ENCODE measurements at regions not wholly inside any gene's neighbourhood (a gene's known extent, or its start where the extent isn't known, plus 50 kb on each side); places are given as distances from the start of the nearest gene placed in this dataset.
"Not testable (repeated sequence)": the region's sequence is repeated elsewhere in the genome, so short reads cannot be mapped to it uniquely, and the experiment has no call there.

DNA sequence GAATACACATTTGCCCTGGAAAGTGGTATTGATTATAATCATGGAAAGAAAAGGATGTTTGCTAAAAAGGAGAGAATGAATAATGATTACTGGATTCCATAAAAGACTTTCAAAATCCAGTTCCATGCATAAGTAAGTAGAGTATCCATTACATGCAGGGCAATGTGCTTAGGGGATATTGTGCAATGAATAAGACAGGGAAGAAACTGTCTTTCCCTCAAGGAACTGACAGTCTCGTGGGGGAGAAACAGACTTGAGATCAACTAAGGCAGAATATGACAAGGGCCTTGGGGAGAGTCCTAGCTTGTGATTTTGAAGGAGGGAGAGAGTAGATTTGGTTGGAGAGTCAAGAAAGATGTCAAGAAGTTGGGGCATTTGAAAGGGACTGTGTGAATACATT is 130.6 kb downstream of the SPP2 start:
- DNase-seq = no peak

DNA sequence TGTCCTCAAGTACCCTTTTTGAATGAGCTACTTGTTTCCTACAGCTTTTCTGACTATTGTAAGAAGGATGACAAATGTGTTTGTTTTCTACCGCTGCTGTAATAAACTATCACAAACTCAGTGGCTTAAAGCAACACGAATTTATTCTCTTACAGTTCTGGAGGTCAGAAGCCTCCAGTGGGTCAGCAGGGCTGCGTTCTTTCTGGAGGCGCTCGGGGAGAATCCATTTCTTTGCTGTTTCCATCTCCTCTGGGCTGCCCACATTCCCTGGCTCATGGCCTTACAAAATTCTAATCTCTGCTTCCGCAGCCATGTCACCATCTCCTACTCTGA is 128.5 kb downstream of the SPP2 start:
- no peak for DNase-seq

DNA sequence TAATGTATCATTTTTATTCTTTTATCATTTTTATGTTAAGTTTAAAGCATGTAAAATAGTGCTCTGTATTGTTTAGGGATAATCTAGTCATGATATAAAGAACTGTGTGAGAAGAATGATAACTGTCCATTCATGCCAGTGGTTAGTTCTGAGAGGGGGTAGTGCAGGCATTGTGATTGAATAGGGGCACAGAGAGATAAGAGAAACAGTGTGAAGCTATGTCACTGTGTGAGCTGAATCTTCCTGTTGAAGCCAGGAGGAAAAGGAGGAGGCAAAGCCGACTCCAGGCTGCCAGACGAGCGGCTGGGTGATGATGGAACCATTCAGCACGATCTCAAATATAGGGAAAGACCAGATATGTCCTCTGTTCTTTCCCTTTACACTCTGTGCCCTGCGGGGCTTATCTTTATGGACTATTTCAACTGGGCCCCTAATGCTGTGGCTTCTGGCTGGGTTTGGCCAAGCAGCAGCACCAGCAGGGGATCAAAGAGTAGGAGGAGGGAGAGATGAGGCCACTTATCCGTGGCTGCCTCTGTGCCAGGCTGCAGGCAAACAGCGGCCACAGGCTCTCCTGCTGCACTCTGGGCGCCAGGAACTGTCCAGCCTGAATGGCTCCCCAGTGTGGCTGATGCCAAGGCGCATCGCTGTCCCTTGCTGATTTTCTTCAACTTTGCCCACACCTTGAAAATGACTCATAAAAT is 128.0 kb downstream of the SPP2 start:
- no peak for DNase-seq

GRCh38 chr2:234175649-234176048 is 125.1 kb downstream of the SPP2 start:
- DNase-seq = no peak

DNA sequence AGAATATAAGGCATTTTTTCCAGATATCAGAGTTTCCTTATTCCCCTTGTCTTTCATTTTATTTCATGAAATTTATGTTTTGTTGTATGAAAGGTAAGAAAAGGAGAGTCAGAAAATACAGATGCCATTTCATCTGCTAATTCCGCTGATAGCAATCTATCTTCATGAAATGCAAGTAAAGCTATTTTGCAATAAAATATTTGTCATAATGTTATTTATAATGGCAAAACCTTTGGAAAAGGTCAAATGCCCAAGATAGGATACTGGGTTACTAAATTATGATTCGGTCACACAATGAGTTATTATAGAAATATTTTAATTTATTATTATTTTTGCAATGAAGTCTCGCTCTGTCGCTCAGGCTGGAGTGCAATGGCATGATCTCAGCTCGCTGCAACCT is 124.2 kb downstream of the SPP2 start:
- no peak for DNase-seq

GRCh38 chr2:234172532-234172931 is 122.0 kb downstream of the SPP2 start:
- no peak for DNase-seq

GRCh38 chr2:234172066-234172465 is 121.6 kb downstream of the SPP2 start:
- DNase-seq = no peak

GRCh38 chr2:234171666-234172065 is 121.2 kb downstream of the SPP2 start:
- DNase-seq = no peak

DNA sequence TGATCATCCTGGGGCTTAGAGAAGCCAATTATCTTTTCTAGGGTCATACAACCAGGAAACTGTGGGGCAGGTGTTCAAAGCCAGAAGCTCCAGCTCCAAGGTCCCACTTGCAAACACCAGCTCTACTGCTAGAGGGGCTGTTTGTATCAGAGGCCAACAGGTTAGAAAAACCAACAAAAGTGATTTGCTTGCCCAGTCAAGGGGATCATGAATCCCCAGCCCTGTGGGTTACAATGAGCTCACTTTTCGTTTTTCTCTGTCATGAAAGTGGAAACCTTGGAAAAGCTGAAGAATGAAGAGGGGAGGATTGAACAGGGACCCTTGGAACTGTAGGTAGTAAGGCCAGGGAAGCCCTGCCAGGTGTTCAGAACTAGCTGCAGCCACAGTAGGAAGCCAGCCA is 119.2 kb downstream of the SPP2 start:
- DNase-seq = no peak

DNA sequence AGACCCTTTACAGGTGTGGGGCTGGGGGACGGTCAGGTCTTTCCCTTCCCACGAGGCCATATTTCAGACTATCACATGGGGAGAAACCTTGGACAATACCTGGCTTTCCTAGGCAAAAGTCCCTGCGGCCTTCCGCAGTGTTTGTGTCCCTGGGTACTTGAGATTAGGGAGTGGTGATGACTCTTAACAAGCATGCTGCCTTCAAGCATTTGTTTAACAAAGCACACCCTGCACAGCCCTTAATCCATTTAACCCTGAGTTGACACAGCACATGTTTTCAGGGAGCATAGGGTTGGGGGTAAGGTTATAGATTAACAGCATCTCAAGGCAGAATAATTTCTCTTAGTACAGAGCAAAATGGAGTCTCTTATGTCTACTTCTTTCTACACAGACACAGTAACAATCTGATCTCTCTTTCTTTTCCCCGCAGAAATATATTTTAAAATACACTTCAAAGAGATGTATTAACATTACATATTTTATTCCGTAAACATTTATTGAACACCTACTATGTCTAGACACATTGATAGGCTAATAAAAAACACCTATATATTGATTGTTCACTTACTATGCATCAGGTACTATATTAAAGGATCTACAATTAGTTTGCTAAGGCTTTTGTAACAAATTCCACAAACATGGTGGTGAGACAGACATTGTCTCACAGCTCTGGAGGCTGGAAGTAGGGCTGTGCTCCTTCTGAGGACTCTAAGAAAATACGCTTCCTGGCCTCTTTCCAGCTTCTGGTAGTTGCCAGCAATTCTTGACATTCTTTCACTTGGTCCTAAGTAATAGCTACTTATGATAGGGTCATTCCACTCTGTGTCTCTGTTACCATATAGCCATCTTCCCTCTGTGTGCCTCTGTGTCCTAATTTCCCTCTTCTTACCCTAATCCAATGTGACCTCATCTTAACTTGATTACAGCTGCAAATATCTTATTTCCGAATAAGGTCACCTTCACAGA is 118.4 kb downstream of the SPP2 start:
- DNase-seq = not testable (repeated sequence)

- DNase-seq = no peak
These were observed 116.0 kb downstream of the SPP2 start for GRCh38 chr2:234166531-234166930.

GRCh38 chr2:234165421-234165820 is 114.9 kb downstream of the SPP2 start:
- DNase-seq = no peak

- DNase-seq = no peak
These were observed 114.3 kb downstream of the SPP2 start for GRCh38 chr2:234164493-234165413.

DNA sequence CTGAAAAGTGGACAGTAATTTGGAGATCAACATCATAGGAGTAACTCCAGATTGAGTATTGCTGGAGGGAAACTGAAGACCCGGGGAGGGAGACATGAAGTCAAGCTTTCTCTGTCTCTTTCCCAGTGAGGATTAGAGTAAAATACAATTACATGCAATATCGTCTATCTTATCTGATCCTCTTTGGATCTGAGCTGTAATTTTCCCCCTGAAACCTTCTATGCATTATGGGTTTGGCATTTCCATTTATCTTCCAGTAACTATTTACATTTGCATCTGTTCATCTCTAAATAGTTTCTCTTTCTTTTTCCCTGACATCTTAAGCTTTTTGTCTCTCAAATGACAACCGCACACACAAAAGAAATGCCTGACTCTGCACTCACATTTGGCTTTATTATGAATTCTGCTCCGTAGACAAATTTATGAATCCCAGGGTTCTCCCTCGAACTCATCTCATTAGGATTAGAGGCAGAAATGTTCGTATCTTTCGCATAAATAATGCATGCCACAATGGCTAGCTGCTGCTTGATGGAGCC is 113.1 kb downstream of the SPP2 start:
- no peak for DNase-seq

DNA sequence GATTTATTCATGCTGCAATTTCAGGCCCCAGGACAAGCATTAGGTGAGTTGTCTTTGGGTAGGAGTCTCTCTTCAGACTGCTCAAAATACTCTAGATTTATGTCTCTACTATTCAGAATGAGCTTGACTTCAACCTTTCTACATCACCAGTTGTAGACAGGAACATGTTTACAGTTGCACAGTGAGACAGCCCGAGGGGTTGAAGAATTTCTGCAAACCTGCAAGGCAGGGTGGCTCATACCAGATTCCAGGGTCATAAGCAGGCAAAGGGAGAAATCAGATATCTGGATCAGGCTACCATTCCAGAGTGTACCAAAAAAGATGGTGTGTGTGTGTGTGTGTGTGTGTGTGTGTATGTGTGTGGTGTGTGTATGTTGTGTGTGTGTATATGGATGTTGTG is 112.4 kb downstream of the SPP2 start:
- DNase-seq = no peak

- DNase-seq = no peak
These were observed 111.4 kb downstream of the SPP2 start for GRCh38 chr2:234161932-234162331.

DNA sequence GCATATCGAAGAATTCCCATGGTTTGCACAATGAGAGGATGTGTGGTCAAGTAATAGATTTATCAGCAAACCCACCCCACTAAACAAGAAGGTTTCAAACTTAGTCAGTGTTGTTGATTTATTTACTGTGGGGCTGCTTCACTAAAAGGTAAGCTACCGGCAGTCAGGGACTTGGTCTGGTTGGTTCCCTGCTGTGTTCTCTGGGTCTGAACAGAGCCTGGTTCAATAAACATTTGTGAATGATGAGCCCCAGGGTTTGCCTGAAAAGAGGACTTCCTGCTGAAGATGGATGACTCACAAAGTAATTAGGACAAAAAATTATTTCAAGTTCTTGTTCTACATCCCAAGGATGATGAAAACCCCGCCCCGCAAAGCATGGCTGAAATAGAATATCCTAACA is 108.3 kb downstream of the SPP2 start:
- no peak for DNase-seq

- DNase-seq = no peak
These were observed 107.5 kb downstream of the SPP2 start for GRCh38 chr2:234157817-234158588.

DNA sequence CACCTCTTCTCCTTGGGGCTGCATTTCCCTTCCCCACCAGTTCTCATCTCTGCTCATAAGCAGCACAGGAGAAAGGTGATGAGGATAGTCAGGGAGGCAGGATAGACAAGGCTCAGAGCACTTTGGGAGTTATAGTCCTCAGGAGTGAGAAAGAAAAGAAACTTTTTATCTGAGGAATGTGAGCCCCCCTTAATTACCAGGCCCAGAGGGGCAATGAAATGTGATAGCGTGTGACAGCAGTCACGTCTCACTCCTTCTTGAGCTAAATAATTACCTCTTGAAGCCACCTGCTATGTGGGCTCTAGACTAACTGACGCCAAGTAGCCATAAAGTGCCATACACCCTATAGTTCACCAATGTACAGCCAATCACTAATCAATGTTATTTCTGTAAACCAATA is 105.8 kb downstream of the SPP2 start:
- DNase-seq = no peak

DNA sequence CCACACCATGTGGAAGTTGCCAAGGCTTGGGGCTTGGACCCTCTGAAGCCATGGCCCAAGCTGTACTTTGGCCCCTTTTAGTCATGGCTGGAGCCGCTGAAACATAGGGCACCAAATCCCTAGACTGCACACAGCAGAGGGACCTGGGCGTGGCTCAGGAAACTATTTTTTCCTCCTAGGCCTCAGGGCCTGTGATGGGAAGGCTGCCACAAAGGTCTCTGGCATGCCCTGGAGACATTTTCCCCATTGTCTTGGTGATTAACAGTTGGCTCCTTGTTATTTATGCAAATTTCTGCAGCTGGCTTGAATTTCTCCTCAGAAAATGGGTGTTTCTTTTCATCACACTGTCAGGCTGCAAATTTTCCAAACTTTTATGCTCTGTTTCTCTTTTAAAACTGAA is 102.3 kb downstream of the SPP2 start:
- not testable (repeated sequence) for DNase-seq

DNA sequence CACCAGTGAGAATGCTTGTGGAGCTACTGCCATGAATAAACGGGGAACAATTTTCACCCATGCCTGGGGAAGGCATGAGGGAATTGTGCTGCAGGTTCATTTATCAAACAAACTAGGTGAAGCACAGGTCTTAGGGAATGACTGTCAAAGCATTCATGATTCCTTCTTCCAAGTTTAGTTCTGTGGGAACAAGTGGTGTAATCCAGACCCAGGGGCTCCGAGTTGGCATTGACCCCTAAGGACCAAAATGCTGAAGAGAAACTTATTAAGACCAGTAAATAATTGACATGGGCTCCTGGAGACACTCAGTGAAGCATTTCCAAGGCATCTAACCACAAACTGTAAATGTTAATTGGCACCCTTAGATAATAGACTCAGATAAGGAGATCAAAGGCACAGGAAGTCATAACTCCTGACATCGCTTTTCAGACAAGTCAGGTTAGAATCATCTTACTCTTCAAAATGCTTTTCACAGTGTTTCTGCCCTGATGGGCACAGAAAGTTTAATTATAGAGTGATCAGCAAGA is 96.9 kb downstream of the SPP2 start:
- no peak for DNase-seq
